T-helper 17 cell (primary cell): ENCODE measurements at regions not wholly inside any gene's neighbourhood (a gene's known extent, or its start where the extent isn't known, plus 50 kb on each side); places are given as distances from the start of the nearest gene placed in this dataset.
A peak's percentile ranks its signal among the peaks of the same experiment; 100 is the strongest.

ENCODE experiments used
- ATAC-seq: fragments of 150-1000 bp; cut with Tn5 transposase; 2 replicates; pipeline ENCODE4 v1.10.0; 2021; ENCODE audit warnings: mild to moderate bottlenecking, moderate library complexity
- DNase-seq, 3 donors: peaks; one replicate each; pipeline versions ENCODE4 v3.0.0 to v3.0.0-alpha.2; 2020 to 2021
- H3K9me3 ChIP-seq: one replicate; pipeline ENCODE4 v1.7.0; 2013; ENCODE audit warnings: low read length, mild to moderate bottlenecking; ENCODE audit not compliant: control insufficient read depth, poor library complexity, severe bottlenecking
- H3K27ac Mint-ChIP-seq: one replicate; pipeline ENCODE4 v1.8.0; 2022; ENCODE audit warnings: mild to moderate bottlenecking, moderate library complexity, mixed read lengths
- H3K27me3 Mint-ChIP-seq: one replicate; pipeline ENCODE4 v1.8.0; 2022; ENCODE audit warnings: mixed read lengths
- H3K36me3 Mint-ChIP-seq: one replicate; pipeline ENCODE4 v1.8.0; 2022; ENCODE audit warnings: low read depth, mixed read lengths
- H3K4me1 Mint-ChIP-seq: one replicate; pipeline ENCODE4 v1.8.0; 2022; ENCODE audit warnings: mild to moderate bottlenecking, mixed read lengths
- H3K4me3 Mint-ChIP-seq: one replicate; pipeline ENCODE4 v1.8.0; 2022; ENCODE audit warnings: mild to moderate bottlenecking, moderate library complexity, mixed read lengths

DNA sequence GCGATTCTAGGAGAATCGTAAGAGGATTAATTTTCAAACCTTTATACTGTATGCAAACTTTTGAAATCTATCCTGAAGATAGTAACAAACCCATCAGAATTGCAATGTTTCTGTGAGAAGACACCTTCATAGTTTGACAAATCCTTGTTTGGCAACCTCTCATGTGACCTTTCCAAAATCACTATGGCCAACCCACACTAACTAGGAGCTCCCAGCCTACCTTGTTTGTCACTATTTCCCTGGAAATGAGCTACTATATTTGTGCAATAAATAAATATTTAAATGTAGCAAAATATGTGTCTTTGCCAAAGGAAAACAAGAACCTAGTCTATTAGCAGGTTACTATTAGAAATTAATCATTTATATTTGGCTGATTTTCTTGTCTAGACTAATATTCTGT lies 173.7 kb downstream of the PPP1R2C start:
- DNase-seq, result no peak
- no peaks in the 10 kb centered on the region for H3K27me3 Mint-ChIP-seq

DNA sequence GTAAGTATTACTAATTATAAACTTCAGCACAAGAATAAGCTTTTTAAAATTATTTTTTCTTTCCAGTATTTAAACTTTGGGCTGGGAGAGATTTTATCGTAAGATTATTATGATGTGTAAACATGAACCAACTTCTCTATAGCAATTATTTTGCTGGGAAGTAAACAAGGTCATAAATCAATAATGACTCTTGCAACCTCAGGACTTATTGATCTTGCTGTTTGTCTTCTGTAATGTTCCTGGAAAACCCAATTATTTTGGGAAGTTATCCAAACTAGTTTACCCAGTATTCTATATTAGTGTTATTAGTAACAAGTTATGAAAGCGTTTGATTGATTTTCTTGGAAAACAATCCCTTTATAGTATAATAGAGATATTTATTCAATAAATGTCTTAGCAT lies 174.9 kb downstream of the PPP1R2C start:
- H3K27me3 Mint-ChIP-seq, result no peaks in the 10 kb centered on the region
- no peaks in the 10 kb centered on the region for H3K36me3 Mint-ChIP-seq
- DNase-seq (no peak), ATAC-seq (no peak)
- no peaks in the 10 kb centered on the region for H3K9me3 ChIP-seq
- H3K4me3 Mint-ChIP-seq, result no peak overlapping the region
- no peaks in the 10 kb centered on the region for H3K4me1 Mint-ChIP-seq
- no peak overlapping the region for H3K27ac Mint-ChIP-seq

More for the DNA sequence above, 173.7 kb downstream of the PPP1R2C start:
- H3K4me1 Mint-ChIP-seq, result no peaks in the 10 kb centered on the region
- no peak for ATAC-seq
- no peak overlapping the region for H3K27ac Mint-ChIP-seq
- no peaks in the 10 kb centered on the region for H3K9me3 ChIP-seq
- no peak overlapping the region for H3K4me3 Mint-ChIP-seq
- H3K36me3 Mint-ChIP-seq, result no peaks in the 10 kb centered on the region

DNA sequence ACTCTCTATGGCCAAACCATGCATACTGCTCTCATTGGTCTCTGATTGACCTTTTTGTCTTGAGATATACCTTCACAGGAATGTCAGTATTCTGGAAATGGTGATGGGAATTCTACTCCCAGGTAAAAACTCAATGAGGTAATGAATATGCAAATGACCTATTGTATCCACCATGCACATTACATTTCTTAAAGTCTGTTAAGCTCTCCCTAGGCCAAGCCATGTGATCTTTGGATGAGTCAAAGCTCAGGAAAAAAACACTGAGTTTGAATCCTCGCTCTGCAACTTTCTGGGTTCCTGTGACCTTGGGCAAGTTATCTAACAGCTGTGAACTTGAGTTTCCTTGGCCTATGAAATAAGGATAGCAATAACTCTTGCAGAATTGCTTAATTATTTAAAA lies 175.4 kb downstream of the PPP1R2C start:
- Mint-ChIP-seq H3K4me1 (no peaks in the 10 kb centered on the region), H3K27ac (no peak overlapping the region), H3K27me3 (no peaks in the 10 kb centered on the region), H3K36me3 (no peaks in the 10 kb centered on the region), H3K4me3 (no peak overlapping the region)
- ATAC-seq (no peak), DNase-seq (no peak)
- H3K9me3 ChIP-seq, result no peaks in the 10 kb centered on the region

DNA sequence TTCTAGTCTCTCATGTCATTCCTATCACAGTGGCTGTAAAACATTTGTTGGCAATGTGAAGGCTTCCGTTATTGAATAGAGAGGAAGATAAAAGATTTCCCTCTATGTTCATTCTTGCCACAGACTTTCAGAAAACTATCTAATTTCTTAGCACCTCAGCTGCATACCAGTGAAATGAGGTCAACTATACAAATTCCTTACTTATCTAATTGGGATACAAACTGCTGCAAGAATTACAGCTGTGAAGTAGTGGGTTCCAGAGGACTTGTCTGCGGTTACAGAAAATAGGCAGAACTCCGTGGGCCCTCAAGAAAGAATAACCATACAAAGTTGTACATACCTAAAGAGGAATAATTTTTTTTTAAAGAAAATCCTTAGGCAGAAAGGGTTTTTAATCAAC lies 175.8 kb downstream of the PPP1R2C start:
- no peaks in the 10 kb centered on the region for H3K36me3 Mint-ChIP-seq
- no peak for ATAC-seq

DNA sequence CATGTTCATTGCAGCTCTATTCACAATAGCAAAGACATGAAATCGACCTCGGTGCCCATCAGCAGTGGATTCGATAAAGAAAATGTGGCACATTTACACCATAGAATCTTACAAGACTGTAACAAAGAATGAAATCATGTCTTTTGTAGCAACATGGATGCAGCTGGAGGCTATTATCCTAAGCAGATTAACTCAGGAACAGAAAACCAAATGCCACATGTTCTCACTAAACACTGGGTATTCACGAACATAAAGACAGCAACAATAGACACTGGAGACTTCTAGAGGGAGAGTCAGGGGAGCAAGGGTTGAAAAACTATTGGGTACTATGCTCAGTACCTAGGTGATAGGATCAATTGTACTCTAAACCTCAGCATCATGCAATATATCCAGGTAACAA lies 180.5 kb downstream of the PPP1R2C start:
- Mint-ChIP-seq H3K36me3 (no peaks in the 10 kb centered on the region), H3K27ac (no peak overlapping the region), H3K4me1 (no peaks in the 10 kb centered on the region), H3K4me3 (no peak overlapping the region), H3K27me3 (no peaks in the 10 kb centered on the region)
- DNase-seq (no peak), ATAC-seq (no peak)
- no peaks in the 10 kb centered on the region for H3K9me3 ChIP-seq

More for the DNA sequence above, 175.8 kb downstream of the PPP1R2C start:
- Mint-ChIP-seq H3K4me3 (no peak overlapping the region), H3K27ac (no peak overlapping the region), H3K27me3 (no peaks in the 10 kb centered on the region), H3K4me1 (no peaks in the 10 kb centered on the region)
- DNase-seq, result no peak
- H3K9me3 ChIP-seq, result no peaks in the 10 kb centered on the region

DNA sequence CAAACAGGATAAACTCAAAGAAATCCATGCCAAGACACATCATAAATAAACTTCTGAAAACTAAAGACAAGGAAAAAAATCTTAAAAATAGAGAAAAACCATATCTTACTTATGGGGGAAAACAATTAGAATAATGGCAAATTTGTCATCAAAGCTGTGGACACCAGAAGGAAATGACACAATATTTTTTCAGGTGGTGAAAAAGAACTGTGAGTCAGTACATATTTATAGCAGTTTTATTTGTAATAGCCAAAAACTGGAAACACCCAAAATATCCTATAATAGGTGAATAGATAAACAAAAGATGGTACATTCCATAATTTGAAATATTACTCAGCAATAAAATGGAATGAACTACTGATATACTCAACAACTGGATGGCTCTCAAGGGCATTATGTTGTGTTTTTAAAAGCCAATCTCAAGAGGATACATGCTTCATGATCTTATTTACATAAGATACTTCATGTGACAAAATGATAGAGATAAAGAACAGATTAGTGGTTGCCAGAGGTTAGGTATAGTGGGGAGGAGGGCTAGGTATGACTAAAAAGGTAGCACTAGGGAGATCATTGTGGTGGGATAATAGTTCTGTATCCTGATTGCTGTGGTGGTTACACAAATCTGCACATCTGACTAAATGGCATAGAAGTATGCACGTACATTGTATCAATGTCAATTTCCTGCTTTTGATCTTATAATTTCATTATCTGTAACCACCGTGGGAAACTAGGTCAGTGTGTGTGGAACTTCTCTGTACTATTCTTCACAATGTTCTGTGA lies 191.9 kb downstream of the PPP1R2C start:
- no peaks in the 10 kb centered on the region for H3K27me3 Mint-ChIP-seq
- H3K9me3 ChIP-seq, result no peaks in the 10 kb centered on the region
- H3K4me3 Mint-ChIP-seq, result no peak overlapping the region
- peaks cover 8% of the 10 kb centered on the region for H3K4me1 Mint-ChIP-seq
- no peaks in the 10 kb centered on the region for H3K36me3 Mint-ChIP-seq
- H3K27ac Mint-ChIP-seq, result peak overlapping the region; percentile 73
- peak; percentile 95 for ATAC-seq
- no peak for DNase-seq

DNA sequence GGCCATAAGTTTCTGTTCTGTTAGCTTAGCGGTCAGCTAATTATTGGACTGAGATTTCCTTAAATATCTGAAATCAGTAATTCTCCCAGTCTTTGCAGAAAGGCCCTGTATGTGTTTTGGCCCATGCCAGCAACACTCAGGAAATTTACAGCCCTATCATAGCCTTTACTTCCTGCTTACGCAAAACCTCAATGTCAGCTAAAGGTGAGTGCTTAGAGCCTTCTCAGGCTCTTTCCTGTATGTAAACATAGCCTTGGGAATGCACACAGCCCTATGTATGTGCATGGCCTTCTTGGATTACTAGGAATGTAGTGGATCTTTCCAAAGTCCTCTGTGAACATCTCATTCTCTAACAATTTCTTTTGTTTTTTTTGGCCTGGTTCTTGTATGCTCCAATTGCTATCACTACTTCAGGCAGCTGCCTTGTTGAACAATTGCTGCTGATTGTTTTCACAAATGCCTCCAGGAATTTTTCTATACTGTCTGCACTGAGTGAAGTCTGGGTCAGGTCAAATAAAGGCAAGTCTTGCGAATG lies 200.0 kb downstream of the PPP1R2C start:
- Mint-ChIP-seq H3K4me3 (no peak overlapping the region), H3K4me1 (peaks cover 7% of the 10 kb centered on the region), H3K27me3 (no peaks in the 10 kb centered on the region), H3K27ac (no peak overlapping the region), H3K36me3 (no peaks in the 10 kb centered on the region)
- DNase-seq (no peak), ATAC-seq (peak; percentile 54)
- H3K9me3 ChIP-seq, result no peaks in the 10 kb centered on the region

DNA sequence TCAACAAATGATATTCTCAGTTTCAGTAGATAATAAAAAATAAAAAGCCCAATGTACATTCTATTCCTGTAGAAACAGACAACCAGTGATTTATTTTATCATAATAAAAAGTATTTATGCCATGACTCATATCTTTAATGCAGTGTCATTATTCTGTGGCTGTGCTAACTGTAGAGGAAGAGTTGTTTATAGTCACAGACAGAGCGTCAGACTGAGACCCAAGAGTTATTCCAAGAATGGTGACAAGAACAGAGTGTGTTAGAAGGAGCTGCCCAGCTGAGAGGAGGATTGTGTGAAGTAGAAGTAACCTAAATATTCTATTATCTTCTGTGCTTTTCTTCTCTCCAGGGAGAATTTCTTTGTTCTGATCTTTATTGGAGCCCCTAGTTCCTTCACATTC lies 210.7 kb downstream of the PPP1R2C start:
- peaks cover 3% of the 10 kb centered on the region for H3K4me1 Mint-ChIP-seq
- H3K9me3 ChIP-seq, result peaks cover 3% of the 10 kb centered on the region

DNA sequence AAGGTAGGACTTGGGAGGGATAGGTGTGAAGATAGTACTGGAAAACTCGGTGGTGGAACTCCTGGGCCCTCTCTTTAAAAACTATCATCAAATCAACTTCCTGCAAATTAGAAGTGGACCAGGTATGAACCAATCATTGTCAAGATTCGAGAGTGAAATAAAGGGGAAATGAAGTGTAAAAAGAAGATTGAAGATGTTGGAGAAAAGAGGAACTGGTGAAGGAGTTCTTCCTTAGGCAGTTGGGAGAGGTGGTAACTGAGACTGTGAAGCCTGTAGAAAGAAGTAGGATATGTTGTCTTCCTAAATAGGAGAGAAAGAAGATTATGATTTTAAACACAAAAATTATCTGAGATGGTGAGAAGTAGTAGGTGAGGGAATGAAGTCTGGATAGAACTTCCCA lies 212.2 kb downstream of the PPP1R2C start:
- no peaks in the 10 kb centered on the region for H3K27me3 Mint-ChIP-seq
- no peak for ATAC-seq
- peaks cover 3% of the 10 kb centered on the region for H3K9me3 ChIP-seq
- no peaks in the 10 kb centered on the region for H3K36me3 Mint-ChIP-seq
- H3K4me3 Mint-ChIP-seq, result no peak overlapping the region
- DNase-seq, result no peak
- no peak overlapping the region for H3K27ac Mint-ChIP-seq
- H3K4me1 Mint-ChIP-seq, result peaks cover 3% of the 10 kb centered on the region

More for the DNA sequence above, 210.7 kb downstream of the PPP1R2C start:
- H3K4me3 Mint-ChIP-seq, result no peak overlapping the region
- H3K36me3 Mint-ChIP-seq, result no peaks in the 10 kb centered on the region
- H3K27me3 Mint-ChIP-seq, result no peaks in the 10 kb centered on the region
- H3K27ac Mint-ChIP-seq, result no peak overlapping the region
- DNase-seq (no peak), ATAC-seq (no peak)

DNA sequence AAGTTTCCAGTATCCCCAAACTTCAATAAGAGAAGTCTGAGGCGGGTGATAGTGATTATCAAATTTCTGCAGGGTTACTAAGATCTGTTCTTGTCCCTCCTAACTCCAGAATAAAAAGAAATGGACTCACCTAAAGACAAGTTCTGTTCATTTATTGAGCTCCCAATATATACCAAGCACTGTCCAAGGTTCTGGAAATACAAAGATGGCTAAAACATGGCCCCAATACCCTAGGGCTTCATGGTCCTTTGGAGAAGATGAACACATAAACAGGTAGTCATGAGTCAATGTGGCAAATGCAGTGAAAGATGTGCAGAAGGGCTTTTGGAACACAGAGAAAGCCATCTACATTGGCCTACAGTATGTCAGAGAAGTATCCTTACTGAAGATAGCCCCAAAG lies 231.2 kb downstream of the PPP1R2C start:
- DNase-seq, result no peak
- Mint-ChIP-seq H3K4me1 (no peaks in the 10 kb centered on the region), H3K27ac (no peak overlapping the region), H3K4me3 (no peak overlapping the region), H3K27me3 (no peaks in the 10 kb centered on the region), H3K36me3 (peaks cover 2% of the 10 kb centered on the region)
- H3K9me3 ChIP-seq, result no peaks in the 10 kb centered on the region
- ATAC-seq, result no peak

DNA sequence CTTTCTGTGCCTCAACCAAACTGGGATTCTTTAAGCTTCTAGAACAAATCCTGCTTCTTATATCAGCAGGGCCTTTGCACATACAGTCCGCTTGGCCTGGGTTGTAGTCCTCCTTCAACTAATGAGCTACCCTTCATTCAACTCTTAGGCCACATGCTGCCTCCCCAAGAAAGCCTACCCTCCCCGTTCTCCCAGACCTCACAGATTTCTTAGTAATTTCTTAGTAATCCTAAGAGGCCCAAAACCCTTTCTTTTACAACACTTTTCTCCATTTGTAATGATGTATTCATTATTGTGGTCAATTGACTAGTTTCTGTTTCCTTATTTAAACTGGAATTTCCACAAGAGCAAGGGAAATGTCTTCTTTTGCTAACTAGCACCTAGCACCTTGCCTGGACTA lies 233.1 kb downstream of the PPP1R2C start:
- no peaks in the 10 kb centered on the region for H3K9me3 ChIP-seq
- H3K4me3 Mint-ChIP-seq, result no peak overlapping the region
- no peak overlapping the region for H3K27ac Mint-ChIP-seq
- H3K36me3 Mint-ChIP-seq, result peaks cover 2% of the 10 kb centered on the region
- no peak for ATAC-seq
- no peaks in the 10 kb centered on the region for H3K27me3 Mint-ChIP-seq
- H3K4me1 Mint-ChIP-seq, result no peaks in the 10 kb centered on the region
- no peak for DNase-seq

DNA sequence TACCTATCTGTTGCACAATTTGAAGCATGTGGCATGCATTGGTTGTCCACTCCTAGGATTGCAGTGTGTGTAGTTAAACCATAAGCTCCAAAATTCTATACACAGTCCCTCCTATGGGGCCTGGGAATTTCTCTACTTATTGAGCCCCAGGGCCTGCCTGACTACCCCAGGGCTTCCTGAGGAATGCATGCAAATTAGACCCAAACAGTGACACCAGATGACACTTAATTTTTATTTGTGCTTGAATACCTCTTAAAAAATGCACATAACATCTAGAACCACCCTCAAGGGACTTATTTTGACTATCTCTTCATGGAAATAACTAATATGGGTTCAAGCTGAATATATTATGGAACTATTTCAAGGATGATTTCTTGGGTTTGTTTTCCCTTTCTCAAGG lies 236.4 kb downstream of the PPP1R2C start:
- no peaks in the 10 kb centered on the region for H3K9me3 ChIP-seq
- ATAC-seq (no peak), DNase-seq (no peak)
- Mint-ChIP-seq H3K27ac (no peak overlapping the region), H3K27me3 (no peaks in the 10 kb centered on the region), H3K4me3 (no peak overlapping the region), H3K4me1 (peaks cover 7% of the 10 kb centered on the region), H3K36me3 (peaks cover 2% of the 10 kb centered on the region)

DNA sequence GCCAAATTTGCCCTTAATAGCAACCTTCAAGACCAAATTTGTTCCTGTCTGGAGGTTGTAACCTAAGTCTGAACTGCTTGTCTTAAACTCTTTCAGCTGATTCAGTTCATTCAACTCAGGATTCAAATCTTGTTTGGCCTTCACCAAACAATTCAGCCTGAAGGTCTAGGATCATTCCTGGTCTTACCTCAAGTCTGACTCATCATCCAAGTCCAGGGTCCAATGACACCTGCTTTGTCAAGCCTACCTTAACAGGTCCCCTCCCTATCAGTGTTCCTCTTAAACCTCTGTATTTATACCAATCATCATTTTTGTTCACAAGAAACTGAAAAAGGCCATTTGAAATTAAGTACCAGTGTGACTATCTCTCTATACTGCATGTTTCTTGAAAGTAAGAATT lies 237.8 kb downstream of the PPP1R2C start:
- Mint-ChIP-seq H3K27ac (no peak overlapping the region), H3K27me3 (no peaks in the 10 kb centered on the region), H3K4me3 (no peak overlapping the region), H3K4me1 (peaks cover 7% of the 10 kb centered on the region), H3K36me3 (peaks cover 2% of the 10 kb centered on the region)
- DNase-seq (no peak), ATAC-seq (no peak)
- H3K9me3 ChIP-seq, result no peaks in the 10 kb centered on the region

DNA sequence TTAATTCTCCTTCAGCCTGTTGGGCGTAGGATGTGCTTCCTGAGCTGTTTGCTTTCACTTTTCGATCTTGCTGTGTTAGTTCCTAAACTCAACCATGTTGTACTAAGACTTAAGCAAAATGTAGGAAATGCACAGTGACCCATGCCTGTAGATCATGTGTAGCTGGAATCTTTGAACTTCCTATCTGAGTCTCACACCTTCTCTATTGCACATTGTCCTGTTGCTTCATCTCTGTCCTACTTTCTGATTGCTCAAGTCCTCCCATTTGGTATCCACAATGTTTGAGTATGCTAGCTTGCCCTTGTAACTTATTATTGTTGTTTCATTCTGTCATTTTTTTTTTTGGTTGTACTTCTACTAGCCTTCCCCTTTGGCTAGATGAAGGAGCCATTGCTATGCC lies 239.6 kb downstream of the PPP1R2C start:
- Mint-ChIP-seq H3K36me3 (no peaks in the 10 kb centered on the region), H3K4me3 (peak overlapping the region; percentile 47), H3K27me3 (no peaks in the 10 kb centered on the region), H3K27ac (peak overlapping the region; percentile 67), H3K4me1 (peaks cover 7% of the 10 kb centered on the region)
- no peak for DNase-seq
- no peaks in the 10 kb centered on the region for H3K9me3 ChIP-seq
- ATAC-seq, result no peak
